Neural cell (in vitro differentiated cells): ENCODE measurements at regions not wholly inside any gene's neighbourhood (a gene's known extent, or its start where the extent isn't known, plus 50 kb on each side); places are given as distances from the start of the nearest gene placed in this dataset.

Source experiments
- EP300 ChIP-seq: fragments of 450-650 bp; conservative IDR thresholded peaks from 2 replicates; pipeline ENCODE4 v1.6.1; 2014; ENCODE audit warnings: antibody characterized with exemption, mild to moderate bottlenecking, moderate library complexity; ENCODE audit not compliant: poor library complexity, severe bottlenecking
- TF ChIP-seq, protein P1 (sequence below): fragments of 450-650 bp; IDR thresholded peaks from 2 replicates; pipeline ENCODE4 v1.5.1; 2014; ENCODE audit warnings: antibody characterized with exemption, mild to moderate bottlenecking, moderate library complexity; ENCODE audit not compliant: poor library complexity, severe bottlenecking

DNA sequence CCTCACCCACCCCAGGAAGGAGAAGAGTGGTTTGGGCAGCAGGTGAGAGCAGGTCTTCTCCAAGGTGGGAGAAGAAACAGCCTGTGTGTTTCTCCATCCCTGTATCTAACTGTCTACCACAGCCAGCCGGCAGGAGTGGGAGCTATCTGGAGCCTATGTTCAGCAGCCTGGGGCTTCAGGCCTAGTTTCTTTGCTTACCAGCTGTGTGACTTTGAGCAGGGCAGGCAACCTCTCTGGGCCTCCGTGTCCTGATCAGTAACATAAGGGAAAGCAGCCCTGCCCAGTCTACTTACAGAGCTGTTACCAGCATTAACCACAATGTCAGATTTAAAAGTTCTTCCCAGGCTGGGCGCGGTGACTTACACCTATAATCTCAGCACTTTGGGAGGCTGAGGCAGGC is 450.7 kb upstream of the ZMIZ1 start:
- TF ChIP-seq, protein P1, sequence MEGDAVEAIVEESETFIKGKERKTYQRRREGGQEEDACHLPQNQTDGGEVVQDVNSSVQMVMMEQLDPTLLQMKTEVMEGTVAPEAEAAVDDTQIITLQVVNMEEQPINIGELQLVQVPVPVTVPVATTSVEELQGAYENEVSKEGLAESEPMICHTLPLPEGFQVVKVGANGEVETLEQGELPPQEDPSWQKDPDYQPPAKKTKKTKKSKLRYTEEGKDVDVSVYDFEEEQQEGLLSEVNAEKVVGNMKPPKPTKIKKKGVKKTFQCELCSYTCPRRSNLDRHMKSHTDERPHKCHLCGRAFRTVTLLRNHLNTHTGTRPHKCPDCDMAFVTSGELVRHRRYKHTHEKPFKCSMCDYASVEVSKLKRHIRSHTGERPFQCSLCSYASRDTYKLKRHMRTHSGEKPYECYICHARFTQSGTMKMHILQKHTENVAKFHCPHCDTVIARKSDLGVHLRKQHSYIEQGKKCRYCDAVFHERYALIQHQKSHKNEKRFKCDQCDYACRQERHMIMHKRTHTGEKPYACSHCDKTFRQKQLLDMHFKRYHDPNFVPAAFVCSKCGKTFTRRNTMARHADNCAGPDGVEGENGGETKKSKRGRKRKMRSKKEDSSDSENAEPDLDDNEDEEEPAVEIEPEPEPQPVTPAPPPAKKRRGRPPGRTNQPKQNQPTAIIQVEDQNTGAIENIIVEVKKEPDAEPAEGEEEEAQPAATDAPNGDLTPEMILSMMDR = no peak
- no peak for TF ChIP-seq EP300
